Adrenal gland (tissue), 9 donors: ENCODE measurements at regions not wholly inside any gene's neighbourhood (a gene's known extent, or its start where the extent isn't known, plus 50 kb on each side); places are given as distances from the start of the nearest gene placed in this dataset.

Source experiments
- DNase-seq, 7 donors: peaks; one replicate each; pipeline ENCODE4 v3.0.0-alpha.2; 2019 to 2020
- H3K27ac ChIP-seq, 5 donors: fragments of 200-600 bp; sonication (generic) in 4 of 5; 1 replicate in 3 of 5; 2 replicates in 2 of 5; pipeline versions ENCODE4 v1.5.1 to v1.8.0; 2016 to 2020; ENCODE audit warnings: mild to moderate bottlenecking in 1 of 5
- H3K27me3 ChIP-seq: fragments of 200-600 bp; 2 replicates; pipeline ENCODE4 v1.8.0; 2021
- H3K36me3 ChIP-seq, 2 donors: fragments of 200-600 bp; replicated peaks in 1 of 2; 1 replicate in 1 of 2; 2 replicates in 1 of 2; pipeline versions ENCODE4 v1.5.1 to v1.8.0; 2018 to 2022
- H3K4me1 ChIP-seq, 2 donors: fragments of 200-600 bp; replicated peaks in 1 of 2; 1 replicate in 1 of 2; 2 replicates in 1 of 2; pipeline versions ENCODE4 v1.5.1 to v1.8.0; 2018 to 2021
- H3K4me3 ChIP-seq, 4 donors: fragments of 200-600 bp; sonication (generic) in 3 of 4; one replicate each; pipeline ENCODE4 v1.5.1; 2016 to 2018
- H3K9me3 ChIP-seq, 3 donors: fragments of 200-600 bp; sonication (generic) in 1 of 3; replicated peaks in 1 of 3; 1 replicate in 2 of 3; 2 replicates in 1 of 3; pipeline versions ENCODE4 v1.5.1 to v1.8.0; 2016 to 2021
- POLR2A ChIP-seq, 2 donors: fragments of 450-650 bp; IDR thresholded peaks; one replicate each; pipeline ENCODE4 v1.6.1; 2017; ENCODE audit warnings: antibody characterized with exemption in 2 of 2, mild to moderate bottlenecking in 2 of 2, moderate library complexity in 1 of 2
- WGBS, 4 donors: extraction: QIAGEN DNeasy Blood & Tissue Kit in 2 of 4; methylation state at CpG; one replicate each; pipeline versions ENCODE4 v1.1.5 to v1.1.7; 2013 to 2017; 5-methylcytosine and 5-hydroxymethylcytosine counted together
- intact Hi-C, 2 donors: fragments of 100-400 bp; cut with DNase I; formaldehyde crosslinking; loops; one replicate each; pipeline versions ENCODE4 v1.14.1 to v1.15.0; 2022 to 2023
- TF ChIP-seq, protein P1 (sequence below), 6 experiments: fragments of 450-650 bp in 4 of 6; fragments of 200-600 bp in 2 of 6; sonication (generic) in 1 of 6; IDR thresholded peaks; 1 replicate in 5 of 6; 2 replicates in 1 of 6; pipeline versions ENCODE4 v1.5.1 to v1.8.0; 2016 to 2021; ENCODE audit warnings: antibody characterized with exemption in 6 of 6, mild to moderate bottlenecking in 2 of 6, moderate library complexity in 1 of 6
- donor health status: healthy with polysubstance abuse.
- donor health status: Bipolar disorder and iron deficiency.
- donor health status: DM: yes; HTN: yes; CAD: no.
- donor health status: DM: no; HTN: no; CAD: no.
- donor health status: DM: no; HTN: no; CAD: no.

DNA sequence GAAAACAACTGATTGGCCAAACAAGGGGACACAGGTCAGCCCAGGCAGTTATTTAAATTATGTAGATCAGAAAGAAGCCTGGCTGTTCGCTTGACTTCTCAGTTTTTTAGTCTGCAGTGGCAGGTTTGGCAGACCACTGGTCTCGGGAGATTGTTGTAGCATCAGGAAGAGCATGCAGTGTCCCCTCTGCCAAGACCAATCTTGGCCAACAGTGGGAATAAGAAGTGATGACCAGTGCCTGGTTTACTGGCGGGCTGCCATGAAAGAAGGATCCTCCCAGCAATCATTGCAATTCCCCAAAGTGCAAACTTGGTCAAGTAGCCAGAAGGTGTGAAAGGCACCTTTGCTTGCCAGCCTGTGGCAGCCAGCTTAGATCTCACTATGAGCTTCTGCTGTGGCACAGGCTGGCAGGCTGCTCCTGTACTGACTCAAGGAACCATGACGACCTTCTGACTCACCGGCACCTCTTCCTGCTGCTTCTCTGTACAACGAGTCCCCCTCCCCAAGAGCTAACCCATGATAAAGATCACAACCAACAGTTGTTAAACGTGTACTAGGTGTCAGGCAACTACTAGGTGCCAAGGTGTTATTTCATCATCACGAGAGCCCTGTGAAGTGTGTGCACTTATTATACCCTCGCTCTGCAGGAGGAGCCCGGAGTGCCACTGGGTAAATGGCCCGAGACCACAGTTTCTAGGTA is 76.8 kb upstream of the DUSP22 start:
- H3K27me3 ChIP-seq, result no peaks in the 10 kb centered on the region
- no peaks in the 10 kb centered on the region for H3K4me1 ChIP-seq
- H3K36me3 ChIP-seq, result no peaks in the 10 kb centered on the region
- intact Hi-C loops, result no loop called here
- no peak overlapping the region for H3K4me3 ChIP-seq
- H3K27ac ChIP-seq, result no peak overlapping the region
- WGBS, 4 donors, result 63 to 77% (median 71%) methylated on average over 5 to 11 of the region's 11 CpGs
- no peak for DNase-seq
- TF ChIP-seq, protein P1, sequence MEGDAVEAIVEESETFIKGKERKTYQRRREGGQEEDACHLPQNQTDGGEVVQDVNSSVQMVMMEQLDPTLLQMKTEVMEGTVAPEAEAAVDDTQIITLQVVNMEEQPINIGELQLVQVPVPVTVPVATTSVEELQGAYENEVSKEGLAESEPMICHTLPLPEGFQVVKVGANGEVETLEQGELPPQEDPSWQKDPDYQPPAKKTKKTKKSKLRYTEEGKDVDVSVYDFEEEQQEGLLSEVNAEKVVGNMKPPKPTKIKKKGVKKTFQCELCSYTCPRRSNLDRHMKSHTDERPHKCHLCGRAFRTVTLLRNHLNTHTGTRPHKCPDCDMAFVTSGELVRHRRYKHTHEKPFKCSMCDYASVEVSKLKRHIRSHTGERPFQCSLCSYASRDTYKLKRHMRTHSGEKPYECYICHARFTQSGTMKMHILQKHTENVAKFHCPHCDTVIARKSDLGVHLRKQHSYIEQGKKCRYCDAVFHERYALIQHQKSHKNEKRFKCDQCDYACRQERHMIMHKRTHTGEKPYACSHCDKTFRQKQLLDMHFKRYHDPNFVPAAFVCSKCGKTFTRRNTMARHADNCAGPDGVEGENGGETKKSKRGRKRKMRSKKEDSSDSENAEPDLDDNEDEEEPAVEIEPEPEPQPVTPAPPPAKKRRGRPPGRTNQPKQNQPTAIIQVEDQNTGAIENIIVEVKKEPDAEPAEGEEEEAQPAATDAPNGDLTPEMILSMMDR (IDR thresholded peaks at IDR 0.05), result no peak
- no peak for TF ChIP-seq POLR2A (IDR thresholded peaks at IDR 0.05)
- peaks cover 0 to 3% (median 0%) of the 10 kb centered on the region in 3 donors for H3K9me3 ChIP-seq

DNA sequence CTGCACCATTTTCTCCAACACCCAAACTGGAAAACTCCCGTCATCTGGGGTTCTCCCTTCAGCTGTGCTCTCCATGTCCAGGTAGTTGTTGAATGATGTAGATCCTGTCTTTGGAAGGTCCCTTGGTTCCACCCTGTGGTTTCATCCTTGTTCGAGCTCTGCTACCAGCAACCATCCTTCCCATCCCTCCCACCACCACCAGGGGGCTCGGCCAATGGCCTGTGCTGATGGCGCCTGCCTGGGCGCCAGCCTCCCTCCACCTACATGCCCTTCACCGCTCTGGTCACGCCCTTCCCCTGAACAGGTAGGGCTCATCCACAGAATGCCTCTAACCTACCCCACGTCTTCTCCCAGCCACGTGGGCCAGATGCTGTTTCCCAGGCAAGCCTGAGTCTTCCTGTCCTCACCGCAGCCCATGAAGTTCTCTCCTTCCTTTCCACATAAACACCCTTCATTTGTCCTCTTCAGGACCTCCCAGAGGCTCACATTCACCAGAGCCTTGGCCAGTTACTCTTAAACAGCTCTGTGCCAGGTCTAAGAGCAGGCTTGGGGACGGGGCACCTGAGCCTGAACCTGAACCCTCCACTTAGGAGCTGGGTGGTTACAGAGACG is 75.1 kb upstream of the DUSP22 start:
- Histone ChIP-seq H3K9me3 (peaks cover 0 to 3% (median 0%) of the 10 kb centered on the region in 3 donors), H3K4me3 (no peak overlapping the region), H3K4me1 (peaks cover 0 to 4% of the 10 kb centered on the region in 2 donors), H3K27me3 (no peaks in the 10 kb centered on the region), H3K36me3 (no peaks in the 10 kb centered on the region), H3K27ac (no peak overlapping the region)
- 84 to 87% (median 85%) methylated on average over 12 of the region's 12 CpGs for WGBS, 4 donors
- DNase-seq, result peak in 3 of 7 donors; percentile 20 to 36 (median 29)
- intact Hi-C loops, result no loop called here
- TF ChIP-seq, protein P1 (IDR thresholded peaks at IDR 0.05), result peak in 5 of 6 experiments; percentile 14 to 44 (median 32)
- TF ChIP-seq POLR2A (IDR thresholded peaks at IDR 0.05), result no peak

DNA sequence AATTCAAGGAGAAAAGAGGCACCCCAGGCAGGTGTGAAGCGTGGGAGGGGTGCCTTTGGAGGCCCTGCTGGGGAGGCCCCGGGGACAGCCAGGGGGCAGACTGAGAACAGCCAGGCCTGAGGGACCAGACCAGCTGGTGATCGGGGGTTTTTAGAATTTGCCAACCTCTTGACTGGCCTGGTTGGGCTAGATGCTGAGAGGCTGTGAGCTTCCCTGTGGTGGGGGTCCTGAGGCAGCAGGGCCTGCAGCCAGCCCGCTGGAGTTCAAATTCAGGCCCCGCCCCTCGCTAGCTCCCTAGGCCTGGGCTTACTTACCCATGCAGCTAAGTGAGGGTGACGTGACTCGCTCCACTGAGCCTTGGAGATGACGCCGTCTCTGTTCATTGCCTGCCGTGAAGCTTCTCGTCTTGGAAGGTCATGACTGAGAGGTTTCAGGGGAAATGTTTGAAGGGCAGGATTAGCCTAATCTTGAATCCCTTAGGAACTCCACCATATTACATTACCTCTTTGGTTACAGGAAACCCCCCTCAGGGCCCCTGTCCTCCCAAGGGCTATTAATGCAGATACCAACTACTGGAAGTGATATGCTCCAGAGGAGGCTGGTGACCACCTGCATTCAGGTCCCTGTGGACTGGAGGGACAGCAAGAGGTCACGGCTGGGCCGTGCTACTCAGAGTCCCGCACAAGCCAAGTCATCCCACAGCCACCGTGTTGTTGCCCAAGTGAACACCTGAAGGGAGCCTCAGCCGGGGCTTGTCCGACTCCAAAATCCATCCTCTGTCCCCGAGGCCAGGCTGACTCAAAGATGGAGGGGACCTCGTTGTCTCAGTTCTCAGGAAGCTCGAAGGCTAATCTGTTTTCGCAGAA is 73.9 kb upstream of the DUSP22 start:
- WGBS, 4 donors, result 93 to 95% (median 94%) methylated on average over 17 to 22 of the region's 22 CpGs
- peaks cover 0 to 3% (median 0%) of the 10 kb centered on the region in 3 donors for H3K9me3 ChIP-seq
- H3K36me3 ChIP-seq, result no peaks in the 10 kb centered on the region
- no peak overlapping the region for H3K4me3 ChIP-seq
- intact Hi-C loops, result no loop called here
- H3K4me1 ChIP-seq, result peaks cover 0 to 4% of the 10 kb centered on the region in 2 donors
- no peak overlapping the region for H3K27ac ChIP-seq
- TF ChIP-seq, protein P1 (IDR thresholded peaks at IDR 0.05), result no peak
- TF ChIP-seq POLR2A (IDR thresholded peaks at IDR 0.05), result no peak
- DNase-seq, result no peak
- no peaks in the 10 kb centered on the region for H3K27me3 ChIP-seq

DNA sequence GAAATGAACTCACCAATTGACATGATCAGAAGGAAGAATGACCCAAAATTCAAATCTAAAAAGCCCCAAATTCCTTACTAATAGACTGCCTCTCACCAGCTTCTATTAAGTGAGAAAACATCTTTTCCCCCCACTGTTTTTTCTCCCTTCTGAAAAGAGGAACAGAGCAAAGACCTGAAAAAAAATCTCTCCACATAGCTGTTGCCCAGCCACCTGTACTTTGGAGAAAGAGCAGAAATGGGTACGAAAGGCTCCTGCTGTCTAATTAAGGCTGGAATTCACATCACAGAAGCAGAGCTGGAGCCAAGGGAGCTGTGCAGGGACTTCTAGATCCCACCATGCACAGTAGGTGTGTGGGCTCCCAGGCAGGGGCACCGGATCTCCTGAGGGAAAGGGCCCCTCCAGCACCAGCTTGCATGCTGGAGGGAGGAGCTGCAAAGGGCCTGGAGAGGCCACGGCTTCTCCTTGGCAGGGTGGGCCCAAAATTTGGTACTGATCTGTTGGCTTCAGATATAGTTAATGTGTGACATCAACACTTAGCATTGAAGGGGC is 73.2 kb upstream of the DUSP22 start:
- Histone ChIP-seq H3K27me3 (no peaks in the 10 kb centered on the region), H3K36me3 (no peaks in the 10 kb centered on the region), H3K9me3 (peaks cover 0 to under 1% (median 0%) of the 10 kb centered on the region in 3 donors), H3K4me1 (peaks cover 0 to 4% of the 10 kb centered on the region in 2 donors), H3K4me3 (no peak overlapping the region), H3K27ac (no peak overlapping the region)
- intact Hi-C loops, result no loop called here
- TF ChIP-seq, protein P1 (IDR thresholded peaks at IDR 0.05), result no peak
- no peak for TF ChIP-seq POLR2A (IDR thresholded peaks at IDR 0.05)
- no peak for DNase-seq
- 74 to 92% (median 75%) methylated on average over 1 to 3 of the region's 3 CpGs for WGBS, 4 donors
